ENCODE measurements at regions not wholly inside any gene's neighbourhood (a gene's known extent, or its start where the extent isn't known, plus 50 kb on each side); places are given as distances from the start of the nearest gene placed in this dataset.

- DNase-seq (ENCODE audit: low read depth in 2 of 2) = no peak
Measured at GRCh38 chr10:123526356-123527064, 139.6 kb upstream of the GPR26 start.

- no peak for DNase-seq (ENCODE audit: low read depth in 2 of 2)
Measured at GRCh38 chr10:123527151-123527550, 139.0 kb upstream of the GPR26 start.

- no peak for DNase-seq (ENCODE audit: low read depth in 2 of 2)
Measured at GRCh38 chr10:123529146-123529760, 136.9 kb upstream of the GPR26 start.

- DNase-seq (ENCODE audit: low read depth in 2 of 2) = no peak
Measured at GRCh38 chr10:123530166-123530870, 135.8 kb upstream of the GPR26 start.

- no peak for DNase-seq (ENCODE audit: low read depth in 2 of 2)
Measured at GRCh38 chr10:123535386-123535785, 130.8 kb upstream of the GPR26 start.

GRCh38 chr10:123536176-123536845, 129.8 kb upstream of the GPR26 start:
- DNase-seq (ENCODE audit: low read depth in 2 of 2) = no peak

- DNase-seq (ENCODE audit: low read depth in 2 of 2) = no peak
Measured at GRCh38 chr10:123537188-123537961, 128.8 kb upstream of the GPR26 start.

GRCh38 chr10:123538401-123539320, 127.5 kb upstream of the GPR26 start:
- DNase-seq (ENCODE audit: low read depth in 2 of 2) = no peak

- DNase-seq (ENCODE audit: low read depth in 2 of 2) = no peak
Measured at GRCh38 chr10:123544986-123545385, 121.2 kb upstream of the GPR26 start.

- DNase-seq (ENCODE audit: low read depth in 2 of 2) = no peak
Measured at GRCh38 chr10:123548770-123549169, 117.4 kb upstream of the GPR26 start.

- no peak for DNase-seq (ENCODE audit: low read depth in 2 of 2)
Measured at GRCh38 chr10:123549761-123550454, 116.2 kb upstream of the GPR26 start.

- DNase-seq (ENCODE audit: low read depth in 2 of 2) = no peak
Measured at GRCh38 chr10:123550675-123551096, 115.5 kb upstream of the GPR26 start.

GRCh38 chr10:123551259-123551658, 114.9 kb upstream of the GPR26 start:
- DNase-seq (ENCODE audit: low read depth in 2 of 2) = no peak

GRCh38 chr10:123552760-123553554, 113.2 kb upstream of the GPR26 start:
- no peak for DNase-seq (ENCODE audit: low read depth in 2 of 2)

- DNase-seq (ENCODE audit: low read depth in 2 of 2) = no peak
Measured at GRCh38 chr10:123553810-123554430, 112.2 kb upstream of the GPR26 start.

- DNase-seq (ENCODE audit: low read depth in 2 of 2) = no peak
Measured at GRCh38 chr10:123554656-123555055, 111.5 kb upstream of the GPR26 start.

GRCh38 chr10:123555616-123556015, 110.5 kb upstream of the GPR26 start:
- no peak for DNase-seq (ENCODE audit: low read depth in 2 of 2)

GRCh38 chr10:123556049-123556448, 110.1 kb upstream of the GPR26 start:
- no peak for DNase-seq (ENCODE audit: low read depth in 2 of 2)

GRCh38 chr10:123556736-123557135, 109.4 kb upstream of the GPR26 start:
- DNase-seq (ENCODE audit: low read depth in 2 of 2) = no peak
